WERI-Rb-1 (cell line): ENCODE measurements at regions not wholly inside any gene's neighbourhood (a gene's known extent, or its start where the extent isn't known, plus 50 kb on each side); places are given as distances from the start of the nearest gene placed in this dataset.

Experiments used
- DNase-seq: peaks from one replicate; pipeline ENCODE4 v3.0.0-alpha.2; 2020
- H3K27ac ChIP-seq: fragments of 250-450 bp; sonication (Bioruptor Pico); 2 replicates; pipeline ENCODE4 v1.5.1; 2020; ENCODE audit warnings: mild to moderate bottlenecking, moderate library complexity
- H3K27me3 ChIP-seq: fragments of 250-450 bp; sonication (Bioruptor Pico); 2 replicates; pipeline ENCODE4 v1.5.1; 2021; ENCODE audit warnings: mild to moderate bottlenecking, low read depth, moderate library complexity; ENCODE audit not compliant: insufficient read depth, severe bottlenecking
- H3K36me3 ChIP-seq: fragments of 250-450 bp; sonication (Bioruptor Pico); 2 replicates; pipeline ENCODE4 v1.5.1; 2020; ENCODE audit warnings: mild to moderate bottlenecking, moderate library complexity
- H3K4me3 ChIP-seq: 2 replicates; pipeline ENCODE4 v1.5.1; 2011; ENCODE audit warnings: low read depth, mild to moderate bottlenecking, control low read depth, low read length
- H3K9me3 ChIP-seq: fragments of 250-450 bp; sonication (Bioruptor Pico); 2 replicates; pipeline ENCODE4 v1.5.1; 2021; ENCODE audit warnings: mild to moderate bottlenecking, moderate library complexity; ENCODE audit not compliant: severe bottlenecking
- CTCF ChIP-seq: IDR thresholded peaks from 2 replicates; pipeline ENCODE4 v1.5.1; 2011; ENCODE audit warnings: low read depth, mild to moderate bottlenecking, control low read depth, inconsistent platforms, low read length

- no peaks in the 10 kb centered on the region for H3K9me3 ChIP-seq
- H3K27ac ChIP-seq = no peak overlapping the region
- TF ChIP-seq CTCF = no peak
- no peaks in the 10 kb centered on the region for H3K27me3 ChIP-seq
- DNase-seq = no peak
- no peak overlapping the region for H3K4me3 ChIP-seq
- H3K36me3 ChIP-seq = no peaks in the 10 kb centered on the region
Measured at GRCh38 chr3:177515786-177516157, 318.5 kb upstream of the TBL1XR1 start.

GRCh38 chr3:177516158-177517011 lies 319.1 kb upstream of the TBL1XR1 start:
- Histone ChIP-seq H3K4me3 (no peak overlapping the region), H3K36me3 (no peaks in the 10 kb centered on the region), H3K27me3 (no peaks in the 10 kb centered on the region), H3K27ac (no peak overlapping the region), H3K9me3 (no peaks in the 10 kb centered on the region)
- no peak for DNase-seq
- no peak for TF ChIP-seq CTCF

- no peak for DNase-seq
- Histone ChIP-seq H3K36me3 (no peaks in the 10 kb centered on the region), H3K27me3 (no peaks in the 10 kb centered on the region), H3K27ac (no peak overlapping the region), H3K4me3 (no peak overlapping the region), H3K9me3 (no peaks in the 10 kb centered on the region)
- TF ChIP-seq CTCF = no peak
Measured at GRCh38 chr3:177517906-177518305, 320.6 kb upstream of the TBL1XR1 start.

GRCh38 chr3:177519588-177519987 lies 322.3 kb upstream of the TBL1XR1 start:
- H3K36me3 ChIP-seq = no peaks in the 10 kb centered on the region
- no peak for DNase-seq
- H3K4me3 ChIP-seq = no peak overlapping the region
- H3K27me3 ChIP-seq = no peaks in the 10 kb centered on the region
- TF ChIP-seq CTCF = no peak
- H3K27ac ChIP-seq = no peak overlapping the region
- H3K9me3 ChIP-seq = no peaks in the 10 kb centered on the region

- Histone ChIP-seq H3K4me3 (no peak overlapping the region), H3K9me3 (no peaks in the 10 kb centered on the region), H3K27ac (no peak overlapping the region), H3K27me3 (no peaks in the 10 kb centered on the region), H3K36me3 (no peaks in the 10 kb centered on the region)
- peak; percentile 62 for DNase-seq
- peak; percentile 49; the same call in 1 of the 2 replicates for TF ChIP-seq CTCF
Measured at GRCh38 chr3:177521305-177521704, 324.0 kb upstream of the TBL1XR1 start.

GRCh38 chr3:177522051-177522450 lies 324.8 kb upstream of the TBL1XR1 start:
- no peak for DNase-seq
- no peaks in the 10 kb centered on the region for H3K36me3 ChIP-seq
- no peak for TF ChIP-seq CTCF
- no peak overlapping the region for H3K4me3 ChIP-seq
- H3K27ac ChIP-seq = no peak overlapping the region
- no peaks in the 10 kb centered on the region for H3K9me3 ChIP-seq
- H3K27me3 ChIP-seq = no peaks in the 10 kb centered on the region
